ENCODE measurements at regions not wholly inside any gene's neighbourhood (a gene's known extent, or its start where the extent isn't known, plus 50 kb on each side); places are given as distances from the start of the nearest gene placed in this dataset.

DNA sequence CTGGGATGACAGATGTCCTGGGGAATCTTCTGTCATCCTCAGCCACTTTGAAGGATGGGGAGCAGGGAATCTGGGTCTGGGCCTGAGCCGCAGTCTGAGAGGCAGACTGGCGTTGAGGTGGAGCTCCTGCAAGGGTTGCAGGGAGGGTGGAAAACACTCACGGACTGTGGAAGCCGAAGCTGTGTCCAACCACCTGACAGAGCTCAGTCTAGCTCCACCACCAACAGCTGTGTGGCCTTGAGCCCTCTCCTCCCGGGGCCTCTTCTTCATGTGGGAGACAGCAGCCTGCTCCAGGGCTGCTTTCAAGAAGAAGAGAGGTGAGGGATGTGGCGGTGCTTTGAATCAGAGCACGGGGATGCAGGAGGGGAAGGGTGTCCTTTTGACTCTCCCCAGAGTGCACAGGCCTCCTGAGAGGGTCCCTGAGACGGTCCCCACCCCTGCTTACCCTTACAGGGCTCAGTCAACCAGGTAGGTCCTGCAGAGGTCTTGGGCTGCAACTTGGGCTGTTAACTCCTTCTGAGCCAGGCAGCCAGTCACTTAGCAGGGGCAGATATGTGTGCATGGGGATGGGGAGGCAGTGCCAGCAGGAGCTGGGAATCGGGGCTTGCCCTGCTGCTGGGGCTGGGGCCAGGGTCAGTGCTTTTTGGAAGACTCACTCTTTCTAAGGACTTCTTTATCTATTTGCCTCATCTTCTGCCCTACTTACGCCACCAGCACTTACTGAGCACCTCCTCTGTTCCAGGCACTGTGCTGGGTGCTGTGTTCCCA lies 216.3 kb downstream of the PTPRU start:
- TF ChIP-seq, protein P1, sequence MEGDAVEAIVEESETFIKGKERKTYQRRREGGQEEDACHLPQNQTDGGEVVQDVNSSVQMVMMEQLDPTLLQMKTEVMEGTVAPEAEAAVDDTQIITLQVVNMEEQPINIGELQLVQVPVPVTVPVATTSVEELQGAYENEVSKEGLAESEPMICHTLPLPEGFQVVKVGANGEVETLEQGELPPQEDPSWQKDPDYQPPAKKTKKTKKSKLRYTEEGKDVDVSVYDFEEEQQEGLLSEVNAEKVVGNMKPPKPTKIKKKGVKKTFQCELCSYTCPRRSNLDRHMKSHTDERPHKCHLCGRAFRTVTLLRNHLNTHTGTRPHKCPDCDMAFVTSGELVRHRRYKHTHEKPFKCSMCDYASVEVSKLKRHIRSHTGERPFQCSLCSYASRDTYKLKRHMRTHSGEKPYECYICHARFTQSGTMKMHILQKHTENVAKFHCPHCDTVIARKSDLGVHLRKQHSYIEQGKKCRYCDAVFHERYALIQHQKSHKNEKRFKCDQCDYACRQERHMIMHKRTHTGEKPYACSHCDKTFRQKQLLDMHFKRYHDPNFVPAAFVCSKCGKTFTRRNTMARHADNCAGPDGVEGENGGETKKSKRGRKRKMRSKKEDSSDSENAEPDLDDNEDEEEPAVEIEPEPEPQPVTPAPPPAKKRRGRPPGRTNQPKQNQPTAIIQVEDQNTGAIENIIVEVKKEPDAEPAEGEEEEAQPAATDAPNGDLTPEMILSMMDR (IDR thresholded peaks at IDR 0.05), result no peak
- no peak for TF ChIP-seq POLR2A (IDR thresholded peaks at IDR 0.05)

All from thyroid gland (tissue), 4 donors.